ENCODE measurements at regions not wholly inside any gene's neighbourhood (a gene's known extent, or its start where the extent isn't known, plus 50 kb on each side); places are given as distances from the start of the nearest gene placed in this dataset.
"Not testable (repeated sequence)": the region's sequence is repeated elsewhere in the genome, so short reads cannot be mapped to it uniquely, and the experiment has no call there.

- DNase-seq (ENCODE audit: low read depth) = no peak
Measured at GRCh38 chr20:1845163-1845523, 50.1 kb upstream of the SIRPA start.

- no peak for DNase-seq (ENCODE audit: low read depth)
Measured at GRCh38 chr20:1844325-1845162, 50.7 kb upstream of the SIRPA start.

- DNase-seq (ENCODE audit: low read depth) = no peak
Measured at GRCh38 chr20:1842281-1842680, 52.9 kb upstream of the SIRPA start.

DNA sequence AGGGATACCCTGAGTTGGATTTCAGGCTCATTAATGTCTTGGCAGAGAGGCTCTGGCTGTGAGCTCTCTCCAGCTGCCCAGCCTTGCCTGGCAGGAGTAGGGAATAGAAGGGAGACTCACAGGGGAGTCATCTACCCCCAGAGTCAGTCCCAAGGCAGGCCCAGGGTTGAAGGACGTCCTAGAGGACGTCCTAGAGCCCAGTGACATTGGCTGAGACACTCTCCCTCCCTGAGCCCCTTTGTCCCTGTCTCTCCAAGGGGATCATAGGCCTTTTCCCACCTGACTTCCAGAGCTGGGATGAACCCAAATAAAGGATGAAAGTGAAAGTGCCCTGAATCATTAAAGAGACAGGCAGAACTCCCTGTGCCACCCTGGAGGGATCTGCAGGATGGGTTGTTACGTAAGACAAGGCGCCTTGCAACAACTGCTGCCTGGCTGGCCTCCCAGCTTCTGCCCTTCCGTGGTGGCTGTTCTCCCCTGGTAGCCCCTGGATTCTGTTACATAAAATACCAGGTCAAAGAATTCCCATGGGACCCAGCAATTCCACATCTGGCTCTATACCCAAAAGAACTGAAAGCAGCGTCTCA is 53.6 kb upstream of the SIRPA start:
- no peak for DNase-seq (ENCODE audit: low read depth)

DNA sequence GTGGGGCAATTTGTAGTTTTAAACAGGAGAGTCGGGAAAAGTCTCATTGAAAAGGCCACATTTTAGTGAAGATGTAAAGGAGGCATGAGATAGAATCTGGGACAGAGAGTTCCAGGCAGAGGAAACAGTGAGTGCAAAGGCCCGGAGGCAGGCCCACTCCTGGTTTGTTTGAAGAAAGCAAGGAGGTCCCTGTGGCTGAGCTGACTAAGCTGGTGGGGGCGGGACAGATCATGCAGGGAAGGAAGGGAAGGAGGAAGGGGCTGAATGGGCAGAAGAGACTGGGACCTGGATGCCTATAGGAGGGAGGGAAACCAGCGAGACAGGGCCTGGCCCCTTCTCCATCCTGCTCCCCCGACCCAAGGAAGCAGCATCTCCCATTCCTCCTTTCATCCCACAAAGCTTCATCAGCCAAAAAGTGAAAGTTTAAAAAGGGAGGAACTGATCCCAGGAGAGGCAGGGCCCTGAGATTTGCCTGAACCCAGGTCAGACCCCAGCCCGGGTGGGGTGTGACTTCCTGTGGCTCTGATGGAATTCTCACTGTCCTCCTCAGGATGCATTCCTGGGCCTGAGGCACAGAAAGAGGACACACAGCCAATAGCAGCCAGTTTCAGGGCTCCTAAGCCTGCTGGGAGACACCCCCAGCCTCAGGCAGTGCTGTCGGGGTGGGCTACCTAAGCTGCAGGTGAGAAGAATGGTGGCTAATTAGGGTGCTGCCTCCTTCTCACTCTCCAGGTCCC is 54.2 kb upstream of the SIRPA start:
- DNase-seq (ENCODE audit: low read depth) = no peak

DNA sequence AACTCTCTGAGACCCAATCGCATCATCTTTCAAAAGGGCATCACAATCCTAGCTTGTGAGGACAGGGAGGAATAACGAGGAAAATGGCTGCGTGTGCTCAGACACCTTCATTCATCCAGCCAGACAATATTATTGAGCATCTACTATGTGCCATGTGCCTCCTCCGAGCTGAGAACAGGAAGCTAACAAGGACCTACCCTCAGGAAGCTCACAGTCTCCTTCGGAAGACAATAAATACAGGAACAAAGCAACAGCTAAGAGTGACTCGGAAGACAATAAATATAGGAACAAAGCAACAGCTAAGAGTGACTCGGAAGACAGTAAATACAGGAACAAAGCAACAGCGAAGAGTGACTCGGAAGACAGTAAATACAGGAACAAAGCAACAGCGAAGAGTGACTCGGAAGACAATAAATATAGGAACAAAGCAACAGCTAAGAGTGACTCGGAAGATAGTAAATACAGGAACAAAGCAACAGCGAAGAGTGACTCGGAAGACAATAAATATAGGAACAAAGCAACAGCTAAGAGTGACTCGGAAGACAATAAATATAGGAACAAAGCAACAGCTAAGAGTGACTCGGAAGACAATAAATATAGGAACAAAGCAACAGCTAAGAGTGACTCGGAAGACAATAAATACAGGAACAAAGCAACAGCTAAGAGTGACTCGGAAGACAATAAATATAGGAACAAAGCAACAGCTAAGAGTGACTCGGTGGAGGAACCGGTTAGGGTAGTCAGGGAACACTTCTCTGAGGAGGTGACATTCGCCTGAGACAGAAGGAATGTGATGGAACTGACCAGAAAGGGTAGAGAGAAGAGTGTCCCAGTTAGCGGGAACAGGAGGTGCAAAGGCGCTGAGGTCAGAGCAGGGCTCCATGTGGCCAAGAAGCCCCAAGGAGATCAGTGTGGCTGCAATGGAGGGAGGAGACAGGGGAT is 55.6 kb upstream of the SIRPA start:
- DNase-seq (ENCODE audit: low read depth) = not testable (repeated sequence)

- DNase-seq (ENCODE audit: low read depth) = no peak
Measured at GRCh38 chr20:1838556-1839279, 56.5 kb upstream of the SIRPA start.

GRCh38 chr20:1835186-1836035 is 59.8 kb upstream of the SIRPA start:
- DNase-seq (ENCODE audit: low read depth) = no peak

GRCh38 chr20:1833728-1834726 is 61.2 kb upstream of the SIRPA start:
- DNase-seq (ENCODE audit: low read depth) = no peak

- no peak for DNase-seq (ENCODE audit: low read depth)
Measured at GRCh38 chr20:1833216-1833615, 62.0 kb upstream of the SIRPA start.

GRCh38 chr20:1832634-1833033 is 62.6 kb upstream of the SIRPA start:
- no peak for DNase-seq (ENCODE audit: low read depth)

GRCh38 chr20:1831606-1832005 is 63.6 kb upstream of the SIRPA start:
- DNase-seq (ENCODE audit: low read depth) = no peak

DNA sequence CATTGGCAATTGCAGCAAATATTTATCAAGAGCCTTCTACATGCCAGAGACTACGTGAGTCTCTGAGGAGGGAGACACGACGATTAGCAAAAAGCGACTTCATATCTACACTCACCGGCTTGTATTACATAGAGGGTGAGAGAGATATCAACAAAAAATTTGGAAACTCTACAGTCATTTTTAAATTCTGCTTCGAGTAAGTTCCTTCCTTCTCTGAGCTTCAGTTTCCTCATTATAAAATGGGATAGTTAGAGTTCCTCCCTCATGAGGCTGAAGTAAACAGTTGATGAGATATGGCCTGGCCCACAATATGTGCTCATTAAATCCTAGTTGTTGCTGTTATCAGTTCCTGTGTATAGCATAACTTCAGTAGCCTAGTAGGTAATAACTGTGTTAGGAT is 64.1 kb upstream of the SIRPA start:
- DNase-seq (ENCODE audit: low read depth) = no peak

DNA sequence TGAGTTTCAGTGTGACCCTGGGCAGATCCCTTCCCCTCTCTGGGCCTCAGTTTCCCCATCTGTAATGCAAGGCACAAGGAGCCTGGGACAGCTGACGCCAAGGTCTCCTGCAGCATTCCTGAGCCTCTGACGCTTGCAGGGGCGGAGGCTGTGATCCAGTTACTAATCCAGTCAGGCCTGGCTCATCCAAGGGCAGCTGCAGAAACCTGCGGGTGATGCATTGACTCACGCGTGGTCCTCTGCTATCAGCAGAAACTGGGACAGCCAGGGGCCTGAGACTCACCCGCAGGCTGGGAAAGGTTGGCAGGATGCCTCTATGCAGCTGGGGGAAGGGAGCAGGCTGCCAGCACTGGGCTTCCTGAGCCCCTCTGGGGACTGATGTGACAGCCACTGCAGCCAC is 65.0 kb upstream of the SIRPA start:
- DNase-seq (ENCODE audit: low read depth) = no peak

- DNase-seq (ENCODE audit: low read depth) = no peak
Measured at GRCh38 chr20:1829531-1829930, 65.7 kb upstream of the SIRPA start.

- no peak for DNase-seq (ENCODE audit: low read depth)
Measured at GRCh38 chr20:1828786-1829131, 66.4 kb upstream of the SIRPA start.

GRCh38 chr20:1827974-1828785 is 67.0 kb upstream of the SIRPA start:
- no peak for DNase-seq (ENCODE audit: low read depth)

DNA sequence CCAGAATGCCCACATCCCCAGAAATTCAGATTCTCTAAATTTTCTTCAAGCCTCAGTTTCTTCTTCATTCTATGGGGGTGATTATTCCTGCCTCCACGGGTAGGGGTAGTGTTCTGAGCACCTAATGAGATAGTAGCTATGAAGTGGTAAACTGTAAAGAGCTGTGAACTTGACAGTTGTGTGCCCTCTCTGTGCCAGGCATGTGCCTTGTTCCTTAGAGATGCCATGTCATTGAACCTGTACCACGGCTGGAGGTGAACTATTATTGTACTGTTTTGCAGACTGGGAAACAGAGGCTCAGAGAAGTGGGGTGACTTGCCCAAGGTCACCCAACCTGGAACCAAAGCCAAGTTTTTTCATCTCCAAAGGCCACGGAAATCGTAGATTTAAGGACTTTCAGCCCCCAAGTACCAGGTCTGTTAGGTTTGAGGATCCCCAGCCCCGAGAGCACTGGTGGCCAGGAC is 67.7 kb upstream of the SIRPA start:
- DNase-seq (ENCODE audit: low read depth) = no peak
